ENCODE measurements at regions not wholly inside any gene's neighbourhood (a gene's known extent, or its start where the extent isn't known, plus 50 kb on each side); places are given as distances from the start of the nearest gene placed in this dataset.

DNA sequence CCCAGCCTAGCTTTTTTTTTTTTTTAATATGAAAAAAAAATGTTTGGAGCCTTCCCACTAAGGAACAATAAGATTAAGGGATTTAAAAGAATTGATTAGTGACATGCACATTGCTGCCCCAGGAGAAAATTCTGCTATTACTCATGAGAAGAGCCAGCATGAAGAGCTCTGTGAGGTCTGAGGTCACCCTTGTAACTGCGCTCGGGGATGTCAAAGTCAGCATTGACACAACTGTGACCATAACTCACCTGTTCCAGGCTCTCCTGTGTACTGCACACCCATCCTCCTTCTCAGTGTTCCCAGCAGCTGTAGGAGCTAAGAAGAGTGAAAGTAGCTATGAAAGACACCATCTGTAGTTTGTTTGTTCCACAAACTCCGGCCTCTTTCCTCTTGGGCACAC, 109.8 kb upstream of the FGF3 start:
- DNase-seq (ENCODE audit: low read depth in 2 of 3, low spot score in 2 of 3), result no peak

DNA sequence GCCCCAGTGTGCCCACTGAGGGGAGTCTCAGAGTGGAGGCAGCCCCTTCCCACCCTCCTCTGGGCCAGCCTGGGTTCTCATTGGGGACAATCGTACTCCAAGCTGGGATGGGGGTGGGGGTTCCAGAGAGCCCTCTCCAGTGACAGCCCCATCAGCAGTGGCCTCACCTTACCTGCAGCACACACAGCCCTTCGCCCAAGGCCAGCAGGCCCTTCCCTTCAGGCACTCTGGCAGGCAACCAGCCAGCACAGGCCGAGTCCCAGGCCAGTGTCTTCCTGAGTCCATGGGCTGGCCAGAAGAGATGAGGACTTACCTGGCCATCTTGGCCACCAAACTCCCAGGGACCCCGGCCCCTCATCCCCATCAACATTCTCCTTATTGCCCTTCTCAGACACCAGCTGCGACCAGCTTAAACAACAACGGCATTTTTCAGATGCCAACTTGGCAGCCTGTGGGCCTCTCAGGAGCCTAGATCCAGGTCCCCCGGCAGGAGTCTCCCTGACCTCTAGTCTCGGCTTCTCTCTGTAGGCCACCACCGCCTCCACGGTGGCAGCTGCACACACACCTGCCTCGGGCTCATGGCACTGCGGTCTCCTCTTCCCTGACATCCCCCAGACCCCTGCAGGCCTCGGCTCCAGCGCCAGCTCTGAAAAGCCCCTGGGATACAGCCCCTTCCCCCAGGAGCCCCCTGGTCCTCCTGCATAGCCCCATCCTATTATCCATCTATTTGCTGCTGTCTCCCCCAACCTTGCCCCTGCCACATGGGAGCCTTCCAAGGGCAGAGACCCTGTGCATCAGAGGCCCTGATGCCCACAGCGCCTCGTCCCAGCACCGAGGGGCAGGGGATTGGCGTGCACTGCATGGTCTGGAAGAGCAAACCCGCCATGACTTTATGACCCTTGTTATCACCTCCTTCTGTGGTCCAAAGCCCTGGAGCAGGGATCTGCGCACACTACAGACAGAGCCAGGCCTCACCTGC, 111.2 kb upstream of the FGF3 start:
- DNase-seq (ENCODE audit: low read depth in 2 of 3, low spot score in 2 of 3), result no peak

- no peak for DNase-seq (ENCODE audit: low read depth in 2 of 3, low spot score in 2 of 3)
Measured at GRCh38 chr11:69931060-69931910, 112.1 kb upstream of the FGF3 start.

GRCh38 chr11:69931994-69932910, 113.0 kb upstream of the FGF3 start:
- no peak for DNase-seq (ENCODE audit: low read depth in 2 of 3, low spot score in 2 of 3)

DNA sequence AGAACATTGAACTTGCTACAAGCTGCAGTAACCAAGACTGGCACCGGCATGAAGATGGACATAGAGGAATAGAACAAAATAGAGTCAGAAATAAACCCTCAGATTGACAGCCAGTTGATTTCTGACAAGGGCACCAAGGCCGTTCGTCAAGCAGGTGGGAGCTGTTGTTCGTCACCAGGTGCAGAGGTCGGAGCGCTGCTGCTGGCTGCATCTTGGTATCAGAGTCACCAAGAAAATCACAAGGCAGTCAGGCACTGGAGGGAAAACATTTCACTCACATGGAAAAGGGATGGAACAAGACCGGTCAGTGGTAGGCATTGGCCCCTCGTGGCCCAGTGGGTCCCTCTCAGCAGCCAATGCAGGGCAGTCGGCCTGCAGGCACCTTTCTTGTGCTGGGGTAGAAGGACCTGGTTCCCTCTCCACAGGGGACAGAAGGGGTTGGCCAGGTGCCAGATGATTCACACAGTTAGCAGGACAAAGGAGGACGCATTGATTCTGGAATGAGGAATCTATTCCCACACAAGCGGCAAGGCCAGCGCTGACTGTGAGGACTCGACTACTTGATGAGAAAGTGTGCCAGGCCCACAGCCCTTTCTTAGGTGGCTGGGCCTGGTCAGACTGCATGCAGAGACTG, 115.8 kb upstream of the FGF3 start:
- DNase-seq (ENCODE audit: low read depth in 2 of 3, low spot score in 2 of 3), result no peak

DNA sequence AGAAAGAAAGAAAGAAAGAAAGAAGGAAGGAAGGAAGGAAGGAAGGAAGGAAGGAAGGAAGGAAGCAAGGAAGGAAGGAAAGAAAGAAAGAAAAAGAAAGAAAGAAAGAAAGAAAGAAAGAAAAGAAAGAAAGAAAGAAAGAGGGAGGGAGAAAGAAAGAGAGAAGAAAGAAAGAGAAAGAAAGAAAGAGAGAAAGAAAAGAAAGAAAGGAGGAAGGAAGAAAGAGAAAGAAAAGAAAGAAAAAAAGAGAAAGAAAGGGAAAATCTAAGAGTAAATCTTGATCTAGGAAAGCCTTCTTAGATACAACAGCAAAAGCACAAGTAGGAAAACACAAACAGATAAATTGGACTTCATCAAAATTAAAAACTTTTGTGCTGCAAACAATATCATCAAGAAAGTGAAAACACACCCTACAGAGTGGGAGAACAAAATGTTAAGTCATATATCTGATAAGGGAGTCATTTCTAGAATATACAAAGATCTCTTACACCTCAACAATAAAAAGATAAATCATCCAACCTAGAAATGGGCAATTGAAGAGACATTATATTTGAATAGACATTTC, 116.8 kb upstream of the FGF3 start:
- no peak for DNase-seq (ENCODE audit: low read depth in 2 of 3, low spot score in 2 of 3)

DNA sequence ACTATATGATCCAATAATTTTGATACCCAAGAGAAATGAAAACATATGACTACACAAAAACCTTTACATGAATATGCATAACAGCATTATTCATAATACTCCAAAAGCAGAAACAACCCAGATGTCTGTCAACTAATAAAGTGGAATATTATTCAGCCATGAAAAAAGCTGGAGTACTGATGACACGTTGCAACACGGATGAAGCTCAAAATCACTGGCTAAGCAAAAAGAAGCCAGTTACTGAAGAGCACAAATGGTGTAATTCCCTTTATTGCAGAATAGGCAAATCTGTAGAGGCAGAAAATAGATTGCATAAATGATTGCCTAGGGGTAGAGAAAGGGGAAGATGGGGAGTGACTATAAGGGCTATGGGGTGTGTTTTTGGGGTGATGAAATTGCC, 117.6 kb upstream of the FGF3 start:
- DNase-seq (ENCODE audit: low read depth in 2 of 3, low spot score in 2 of 3), result no peak

- no peak for DNase-seq (ENCODE audit: low read depth in 2 of 3, low spot score in 2 of 3)
Measured at GRCh38 chr11:69938206-69938605, 119.0 kb upstream of the FGF3 start.

GRCh38 chr11:69939551-69940245, 120.5 kb upstream of the FGF3 start:
- no peak for DNase-seq (ENCODE audit: low read depth in 2 of 3, low spot score in 2 of 3)

DNA sequence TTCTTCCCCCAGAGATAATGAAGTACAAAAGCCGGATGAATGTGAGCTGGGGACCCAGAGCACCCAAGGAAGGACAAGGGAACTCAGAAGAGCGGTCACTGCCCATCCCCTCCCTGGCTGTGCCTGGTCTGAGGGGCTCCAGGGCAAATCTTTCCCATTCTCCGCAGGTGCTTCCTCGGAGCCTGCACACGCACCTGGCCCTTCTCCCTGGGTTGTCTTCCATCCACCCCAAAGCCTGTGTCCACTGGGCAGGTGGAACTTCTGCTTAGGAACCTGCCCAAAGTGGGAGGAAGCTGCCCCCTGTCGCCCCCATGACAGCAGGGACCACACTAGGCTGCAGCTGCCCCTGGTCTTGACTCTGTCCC, 121.0 kb upstream of the FGF3 start:
- no peak for DNase-seq (ENCODE audit: low read depth in 2 of 3, low spot score in 2 of 3)

GRCh38 chr11:69941546-69942332, 122.5 kb upstream of the FGF3 start:
- DNase-seq (ENCODE audit: low read depth in 2 of 3, low spot score in 2 of 3), result no peak

DNA sequence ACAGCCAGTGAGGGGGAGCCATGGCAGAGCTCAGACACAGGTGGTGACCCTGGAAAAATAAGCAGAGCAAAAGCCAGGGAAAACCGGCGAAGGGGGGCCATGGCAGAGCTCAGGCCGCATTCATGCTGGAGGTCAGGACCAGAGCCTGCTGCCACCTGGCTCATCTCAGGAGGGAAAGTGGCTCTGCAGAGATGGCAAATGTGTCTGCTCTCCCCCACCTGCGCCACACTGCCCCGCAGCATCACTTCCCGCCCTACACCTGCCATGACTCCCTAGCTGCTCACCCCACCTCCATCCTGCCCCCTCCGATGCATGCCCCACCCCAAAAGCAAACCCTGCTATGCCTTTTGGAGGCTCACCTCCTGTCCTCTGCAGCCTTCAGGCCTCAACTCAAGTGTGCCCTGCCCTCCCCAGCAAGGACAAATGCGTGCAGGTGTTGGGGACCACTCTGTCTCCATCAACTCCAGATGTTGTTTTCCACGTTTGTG, 123.2 kb upstream of the FGF3 start:
- no peak for DNase-seq (ENCODE audit: low read depth in 2 of 3, low spot score in 2 of 3)

DNA sequence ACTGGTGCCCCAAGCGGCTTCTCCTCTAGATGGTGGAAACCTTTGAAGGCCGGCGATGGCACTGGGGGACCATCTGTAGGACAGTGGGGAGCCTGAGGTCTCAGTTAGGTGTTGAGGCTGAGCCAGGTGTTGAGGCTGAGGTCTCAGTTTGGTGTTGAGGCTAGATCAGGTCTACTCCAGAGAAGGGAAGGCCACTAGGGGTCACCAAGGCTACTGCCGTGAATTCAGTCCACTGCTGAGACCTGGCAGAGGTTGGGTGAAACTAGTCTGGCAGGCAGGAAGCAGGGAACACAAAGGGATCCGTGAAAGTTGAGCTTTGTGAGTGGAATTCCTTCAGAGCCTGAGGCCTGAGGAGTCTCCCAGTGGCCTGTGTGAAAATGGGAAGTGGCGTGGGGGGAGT, 123.8 kb upstream of the FGF3 start:
- no peak for DNase-seq (ENCODE audit: low read depth in 2 of 3, low spot score in 2 of 3)

DNA sequence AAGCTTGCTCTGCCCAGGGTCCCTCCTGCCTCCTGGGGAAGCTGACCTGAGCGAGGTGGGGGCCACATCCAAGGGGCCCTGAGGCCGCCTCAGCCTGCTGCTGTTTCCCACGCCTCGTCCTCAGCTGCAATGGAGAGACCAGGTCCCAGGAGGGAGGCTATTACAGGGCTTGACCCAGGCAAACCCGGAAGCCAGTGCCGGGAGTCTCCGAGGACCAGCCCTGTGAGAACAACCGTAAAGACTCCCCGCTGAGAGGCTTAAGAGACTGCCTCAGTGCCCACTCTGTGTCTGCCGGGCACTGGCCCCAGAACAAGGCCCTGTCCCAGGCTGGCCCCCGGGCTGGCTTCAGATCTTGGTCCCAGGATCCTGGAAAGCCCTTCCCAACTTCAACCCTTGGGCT, 124.3 kb upstream of the FGF3 start:
- DNase-seq (ENCODE audit: low read depth in 2 of 3, low spot score in 2 of 3), result no peak

GRCh38 chr11:69944146-69944795, 125.1 kb upstream of the FGF3 start:
- DNase-seq (ENCODE audit: low read depth in 2 of 3, low spot score in 2 of 3), result no peak

DNA sequence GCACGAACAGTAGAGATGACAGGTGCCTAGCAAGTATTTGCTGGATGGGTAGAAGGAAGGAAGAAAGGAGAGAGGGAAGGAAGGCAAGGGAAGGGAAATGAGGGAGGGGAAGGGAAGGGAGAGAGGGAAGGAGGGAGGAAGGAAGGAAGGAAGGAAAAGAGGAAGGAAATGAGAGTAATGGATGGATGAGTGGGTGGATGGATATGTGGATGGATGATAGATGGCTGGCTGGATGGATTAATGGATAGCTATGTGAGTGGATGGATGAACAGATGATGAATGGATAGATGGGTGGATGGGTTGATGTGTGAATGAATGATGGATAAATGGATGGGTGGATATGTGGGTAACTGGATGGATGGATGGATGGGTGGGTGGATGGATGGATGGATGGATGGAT, 125.9 kb upstream of the FGF3 start:
- DNase-seq (ENCODE audit: low read depth in 2 of 3, low spot score in 2 of 3), result no peak

GRCh38 chr11:69947059-69947792, 128.0 kb upstream of the FGF3 start:
- DNase-seq (ENCODE audit: low read depth in 2 of 3, low spot score in 2 of 3), result no peak

All from activated CD8-positive, alpha-beta memory T cell treated with anti-CD3 and anti-CD28 coated beads for 48 hours (primary cell).